ENCODE measurements at regions not wholly inside any gene's neighbourhood (a gene's known extent, or its start where the extent isn't known, plus 50 kb on each side); places are given as distances from the start of the nearest gene placed in this dataset.

DNA sequence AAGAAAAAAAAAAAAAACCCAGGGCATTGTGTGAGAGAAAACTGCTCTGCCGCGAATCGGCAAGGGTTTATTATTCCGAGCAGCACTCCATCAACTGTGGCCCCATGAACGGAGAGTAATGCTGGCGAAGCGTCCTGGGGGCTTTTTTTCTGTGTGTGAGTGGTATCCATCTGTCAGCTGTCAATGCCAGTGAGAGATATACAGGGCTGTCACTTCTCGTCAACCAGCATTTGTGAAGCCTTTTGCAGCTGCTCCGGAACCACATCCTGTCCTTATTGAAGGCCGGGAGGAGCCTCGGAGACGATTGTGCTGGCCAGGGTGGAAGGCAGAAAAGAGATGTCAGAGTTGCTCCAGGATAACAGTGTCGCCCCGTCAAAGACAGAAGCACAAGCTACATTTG, 356.9 kb upstream of the SMIM21 start:
- no peak for ATAC-seq
- no peaks in the 10 kb centered on the region for H3K36me3 Mint-ChIP-seq
- no peak overlapping the region for H3K27ac Mint-ChIP-seq
- no peak for DNase-seq (ENCODE audit: low spot score)
- H3K4me3 Mint-ChIP-seq: no peak overlapping the region
- H3K27me3 Mint-ChIP-seq: peaks cover 7 to 8% of the 10 kb centered on the region in 2 donors
- no peaks in the 10 kb centered on the region for H3K9me3 Mint-ChIP-seq
- no peaks in the 10 kb centered on the region for H3K4me1 Mint-ChIP-seq (ENCODE audit: low read depth in 2 of 2)

DNA sequence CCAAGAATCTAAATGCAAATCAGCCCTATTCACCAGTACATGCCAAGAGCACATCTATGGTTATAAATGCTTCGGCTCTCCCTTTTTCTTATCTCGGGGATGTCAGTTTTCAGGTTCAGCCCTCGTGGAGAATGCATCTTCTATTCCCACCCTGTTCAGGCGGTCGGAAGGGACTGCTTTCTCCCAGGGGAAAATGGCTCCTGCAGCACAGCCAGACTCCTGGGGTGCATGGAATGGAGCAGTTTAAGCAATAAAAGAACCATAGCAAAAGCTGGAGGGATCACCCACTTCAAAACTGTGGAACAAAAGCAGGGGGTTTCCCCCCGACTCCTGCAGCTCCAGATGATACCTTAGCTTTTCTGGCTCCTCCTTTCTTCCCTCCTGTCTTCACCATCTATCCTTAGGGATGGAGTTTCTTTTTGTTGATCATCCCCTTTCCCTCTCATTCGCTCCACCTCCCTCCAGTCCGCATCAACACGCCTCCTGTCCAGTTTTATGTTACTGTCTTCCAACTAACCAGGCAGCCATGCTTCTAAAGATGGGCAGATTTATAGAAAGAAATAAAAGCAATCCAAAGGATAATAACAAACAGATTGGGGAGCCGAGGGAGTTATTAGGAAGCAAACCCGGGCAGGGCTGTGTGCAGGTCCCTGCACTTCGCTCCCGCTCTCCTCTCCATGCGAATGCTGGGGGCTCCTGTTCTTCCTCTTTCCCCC, 356.2 kb upstream of the SMIM21 start:
- no peaks in the 10 kb centered on the region for H3K4me1 Mint-ChIP-seq (ENCODE audit: low read depth in 2 of 2)
- H3K27ac Mint-ChIP-seq: no peak overlapping the region
- DNase-seq (ENCODE audit: low spot score) (no peak), ATAC-seq (no peak)
- H3K27me3 Mint-ChIP-seq: peaks cover 7 to 8% of the 10 kb centered on the region in 2 donors
- H3K4me3 Mint-ChIP-seq: no peak overlapping the region
- no peaks in the 10 kb centered on the region for H3K36me3 Mint-ChIP-seq
- no peaks in the 10 kb centered on the region for H3K9me3 Mint-ChIP-seq

DNA sequence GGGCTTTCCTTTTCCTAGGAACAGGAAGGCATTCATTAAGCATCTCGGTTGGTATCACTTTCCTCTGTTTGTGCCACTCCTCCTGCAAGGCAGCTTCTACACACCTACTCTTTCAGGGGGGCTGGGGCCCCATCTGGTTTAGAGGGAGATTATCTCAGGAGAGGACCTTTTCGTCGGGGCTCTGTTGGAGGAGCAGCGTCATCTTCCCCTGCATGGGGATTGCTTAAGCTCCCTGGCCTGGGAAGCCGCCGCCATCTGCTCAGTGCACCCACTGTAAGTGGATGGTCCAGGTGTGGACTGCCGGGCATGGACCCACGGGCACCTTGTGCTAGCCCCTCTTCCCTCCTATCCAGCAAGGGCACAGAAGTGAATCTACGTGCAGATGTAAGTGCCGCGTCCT, 355.3 kb upstream of the SMIM21 start:
- Mint-ChIP-seq H3K36me3 (no peaks in the 10 kb centered on the region), H3K27me3 (peaks cover 7 to 8% of the 10 kb centered on the region in 2 donors), H3K27ac (no peak overlapping the region), H3K4me3 (no peak overlapping the region), H3K4me1 (ENCODE audit: low read depth in 2 of 2) (no peaks in the 10 kb centered on the region), H3K9me3 (no peaks in the 10 kb centered on the region)
- DNase-seq (ENCODE audit: low spot score) (no peak), ATAC-seq (no peak)

DNA sequence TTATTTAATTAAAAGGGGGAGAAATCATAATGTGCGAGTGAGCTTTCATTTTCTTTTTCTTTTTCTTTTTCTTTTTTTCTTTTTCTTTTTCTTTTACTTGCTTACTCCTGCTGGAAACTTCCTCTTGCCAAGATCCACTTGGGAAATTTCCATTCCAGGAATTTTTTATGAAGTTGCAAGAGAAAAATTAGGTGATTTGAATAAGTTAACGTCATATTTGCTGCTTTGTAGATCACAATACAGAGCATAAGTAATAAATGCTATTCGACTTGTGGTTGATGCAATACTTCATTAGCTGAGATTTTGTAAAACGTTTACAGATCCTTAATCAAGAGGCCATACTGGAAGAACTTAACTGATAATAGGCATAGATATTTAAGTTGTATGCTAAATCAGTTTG, 354.7 kb upstream of the SMIM21 start:
- DNase-seq (ENCODE audit: low spot score): no peak

DNA sequence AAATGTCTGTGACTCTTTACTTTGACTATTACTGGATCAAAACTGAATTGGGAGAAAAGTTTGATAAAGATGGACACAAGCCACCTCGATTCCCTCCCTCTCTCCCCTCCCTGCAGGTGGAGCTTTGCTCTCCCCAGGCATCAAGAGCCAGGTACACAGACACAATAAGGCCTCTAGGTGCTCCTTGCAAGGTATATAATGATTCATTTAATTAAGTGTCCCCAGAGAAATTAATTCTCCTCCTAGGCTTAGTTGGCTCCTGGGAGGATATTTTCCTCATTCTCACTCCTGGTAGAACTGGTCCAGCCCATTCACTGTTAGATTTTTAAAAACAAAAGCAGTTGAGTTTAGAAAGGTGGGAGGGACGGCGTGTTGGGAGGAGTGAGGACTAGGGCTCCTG, 352.4 kb upstream of the SMIM21 start:
- DNase-seq (ENCODE audit: low spot score) (no peak), ATAC-seq (no peak)
- H3K36me3 Mint-ChIP-seq: no peaks in the 10 kb centered on the region
- H3K27ac Mint-ChIP-seq: no peak overlapping the region
- H3K27me3 Mint-ChIP-seq: peaks cover 0 to 2% of the 10 kb centered on the region in 2 donors
- H3K9me3 Mint-ChIP-seq: no peaks in the 10 kb centered on the region
- no peak overlapping the region for H3K4me3 Mint-ChIP-seq
- H3K4me1 Mint-ChIP-seq (ENCODE audit: low read depth in 2 of 2): no peaks in the 10 kb centered on the region

More for the DNA sequence above, 354.7 kb upstream of the SMIM21 start:
- H3K9me3 Mint-ChIP-seq: no peaks in the 10 kb centered on the region
- no peak for ATAC-seq
- H3K27me3 Mint-ChIP-seq: peaks cover 7 to 8% of the 10 kb centered on the region in 2 donors
- no peaks in the 10 kb centered on the region for H3K36me3 Mint-ChIP-seq
- H3K27ac Mint-ChIP-seq: no peak overlapping the region
- H3K4me1 Mint-ChIP-seq (ENCODE audit: low read depth in 2 of 2): no peaks in the 10 kb centered on the region
- no peak overlapping the region for H3K4me3 Mint-ChIP-seq

DNA sequence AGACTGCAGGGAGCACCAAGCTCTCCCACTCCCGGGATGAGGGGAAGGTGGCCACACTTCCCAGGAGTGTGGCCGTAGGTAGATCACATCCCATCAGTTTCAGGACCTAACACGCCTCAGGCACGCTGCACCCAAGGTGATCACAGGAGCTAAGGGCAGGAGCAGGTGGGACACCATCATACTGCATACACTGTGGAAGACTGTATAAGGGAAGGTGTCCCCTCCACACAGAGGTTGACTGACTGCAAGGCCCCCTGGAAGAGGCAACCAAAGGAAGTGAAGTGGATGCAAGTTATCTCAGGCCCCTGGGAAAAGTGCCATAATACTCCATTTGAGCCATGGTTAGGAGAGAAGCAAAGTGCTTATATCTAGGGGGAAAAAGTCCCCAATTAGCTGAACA, 351.9 kb upstream of the SMIM21 start:
- H3K4me3 Mint-ChIP-seq: no peak overlapping the region
- H3K27ac Mint-ChIP-seq: no peak overlapping the region
- H3K9me3 Mint-ChIP-seq: no peaks in the 10 kb centered on the region
- ATAC-seq: peak in 1 of 2 donors; percentile 56
- H3K27me3 Mint-ChIP-seq: peaks cover 0 to 2% of the 10 kb centered on the region in 2 donors
- no peaks in the 10 kb centered on the region for H3K4me1 Mint-ChIP-seq (ENCODE audit: low read depth in 2 of 2)
- no peak for DNase-seq (ENCODE audit: low spot score)
- H3K36me3 Mint-ChIP-seq: no peaks in the 10 kb centered on the region

DNA sequence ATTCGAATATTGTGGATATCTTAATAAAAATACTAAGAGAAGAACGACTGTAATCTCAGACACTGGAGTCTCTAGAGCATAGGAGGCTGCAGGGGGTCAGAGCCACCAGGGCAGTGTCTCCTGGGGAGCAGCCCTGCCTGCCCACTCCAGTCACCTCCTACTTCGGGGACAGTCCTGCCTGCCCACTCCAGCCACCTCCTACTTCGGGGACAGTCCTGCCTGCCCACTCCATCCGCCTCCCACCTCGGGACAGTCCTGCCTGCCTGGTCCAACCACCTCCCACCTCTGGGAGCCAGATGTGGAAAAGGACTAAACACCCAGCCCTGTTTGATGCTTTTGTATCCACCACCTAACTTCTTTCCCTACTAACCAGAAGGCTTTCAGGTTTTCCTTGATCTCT, 350.1 kb upstream of the SMIM21 start:
- H3K4me1 Mint-ChIP-seq (ENCODE audit: low read depth in 2 of 2): no peaks in the 10 kb centered on the region
- peaks cover 2% of the 10 kb centered on the region for H3K9me3 Mint-ChIP-seq
- no peak for DNase-seq (ENCODE audit: low spot score)
- ATAC-seq: peak in 1 of 2 donors; percentile 40
- H3K4me3 Mint-ChIP-seq: no peak overlapping the region
- H3K27me3 Mint-ChIP-seq: peaks cover 5 to 15% of the 10 kb centered on the region in 2 donors
- H3K36me3 Mint-ChIP-seq: no peaks in the 10 kb centered on the region
- H3K27ac Mint-ChIP-seq: no peak overlapping the region

DNA sequence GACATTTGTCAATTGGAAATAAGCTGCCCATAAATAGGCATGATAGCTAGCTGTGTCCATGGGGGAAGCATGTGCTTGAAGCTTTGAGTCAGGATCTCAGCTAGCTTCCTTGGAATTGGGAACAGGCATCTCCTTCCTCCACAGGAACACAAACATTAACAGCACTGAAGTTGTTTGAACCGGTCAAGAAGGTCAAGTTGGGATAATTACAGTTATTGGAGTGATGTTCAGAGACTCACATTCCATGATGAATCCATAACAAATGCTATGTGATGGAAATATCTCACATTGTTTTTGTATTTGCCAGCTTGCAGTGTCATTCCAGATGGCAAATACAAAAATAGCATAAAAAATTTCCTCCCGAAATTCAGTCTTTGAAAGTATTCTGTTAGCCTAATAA, 347.6 kb upstream of the SMIM21 start:
- Mint-ChIP-seq H3K9me3 (peaks cover 2% of the 10 kb centered on the region), H3K4me1 (ENCODE audit: low read depth in 2 of 2) (no peaks in the 10 kb centered on the region), H3K27ac (no peak overlapping the region), H3K27me3 (peaks cover 6 to 17% of the 10 kb centered on the region in 2 donors), H3K4me3 (no peak overlapping the region), H3K36me3 (no peaks in the 10 kb centered on the region)
- DNase-seq (ENCODE audit: low spot score) (no peak), ATAC-seq (no peak)

DNA sequence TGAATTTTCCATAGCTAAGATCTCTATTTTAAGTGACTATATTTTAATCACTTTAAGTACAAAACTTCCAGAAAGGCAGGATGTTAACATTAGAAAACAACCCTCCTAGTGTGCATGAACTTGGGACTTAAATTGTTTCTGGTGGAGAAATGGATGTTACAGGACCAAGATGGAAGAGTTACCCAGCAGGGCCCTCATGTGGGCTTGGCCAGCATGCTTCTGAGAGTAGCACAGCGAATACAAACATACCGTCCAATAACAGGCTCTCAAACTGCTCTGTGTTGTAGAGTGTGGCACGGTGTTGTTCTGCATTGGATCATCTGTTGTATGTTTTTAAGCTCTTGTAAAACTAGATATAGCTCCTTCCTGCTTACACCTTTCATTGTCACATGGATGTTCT, 346.1 kb upstream of the SMIM21 start:
- no peak overlapping the region for H3K4me3 Mint-ChIP-seq
- H3K9me3 Mint-ChIP-seq: peaks cover 2% of the 10 kb centered on the region
- ATAC-seq (no peak), DNase-seq (ENCODE audit: low spot score) (no peak)
- H3K36me3 Mint-ChIP-seq: no peaks in the 10 kb centered on the region
- peaks cover 6 to 17% of the 10 kb centered on the region in 2 donors for H3K27me3 Mint-ChIP-seq
- no peaks in the 10 kb centered on the region for H3K4me1 Mint-ChIP-seq (ENCODE audit: low read depth in 2 of 2)
- H3K27ac Mint-ChIP-seq: no peak overlapping the region

DNA sequence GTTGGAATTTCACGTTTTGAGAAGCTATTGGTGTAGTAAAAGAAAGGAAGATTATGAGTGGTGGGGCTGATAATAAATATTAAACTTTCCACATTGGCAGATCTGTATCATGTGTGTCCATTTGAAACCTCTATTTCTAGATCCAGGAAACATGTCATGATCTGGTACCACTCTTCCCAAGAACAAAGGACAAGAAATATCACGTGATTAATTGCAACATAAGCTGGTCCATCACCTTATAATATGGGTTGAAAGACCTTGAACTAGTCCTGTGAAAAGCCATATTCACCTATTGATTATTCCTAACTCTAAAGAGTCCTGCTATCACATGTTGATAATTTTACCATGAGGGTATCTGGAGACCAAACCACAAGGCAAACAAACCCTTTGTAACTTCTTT, 335.3 kb upstream of the SMIM21 start:
- DNase-seq (ENCODE audit: low spot score) (no peak), ATAC-seq (no peak)
- no peaks in the 10 kb centered on the region for H3K4me1 Mint-ChIP-seq (ENCODE audit: low read depth in 2 of 2)
- no peaks in the 10 kb centered on the region for H3K36me3 Mint-ChIP-seq
- no peak overlapping the region for H3K4me3 Mint-ChIP-seq
- H3K9me3 Mint-ChIP-seq: no peaks in the 10 kb centered on the region
- no peak overlapping the region for H3K27ac Mint-ChIP-seq
- peaks cover 0 to 20% of the 10 kb centered on the region in 2 donors for H3K27me3 Mint-ChIP-seq

DNA sequence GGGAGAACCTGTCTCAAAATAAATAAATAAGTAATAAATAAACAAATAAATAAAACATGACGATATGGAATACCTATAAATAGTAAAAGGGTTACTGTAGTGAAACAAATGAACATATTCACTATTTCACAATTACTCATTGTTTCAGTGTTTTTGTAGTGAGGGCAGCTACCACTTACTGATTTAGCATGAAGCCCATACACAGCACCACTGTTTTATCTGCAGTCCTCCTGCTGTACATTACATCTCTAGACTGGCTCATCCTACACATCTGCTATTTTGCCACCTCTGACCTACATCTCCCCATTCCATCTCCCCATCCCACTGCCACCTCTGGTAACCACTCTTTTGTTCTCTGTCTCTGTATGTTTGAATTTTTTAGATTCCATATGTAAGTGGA, 332.7 kb upstream of the SMIM21 start:
- Mint-ChIP-seq H3K27me3 (peaks cover 5 to 20% of the 10 kb centered on the region in 2 donors), H3K4me1 (ENCODE audit: low read depth in 2 of 2) (no peaks in the 10 kb centered on the region), H3K9me3 (no peaks in the 10 kb centered on the region), H3K36me3 (no peaks in the 10 kb centered on the region), H3K4me3 (no peak overlapping the region), H3K27ac (no peak overlapping the region)
- ATAC-seq (no peak), DNase-seq (ENCODE audit: low spot score) (no peak)

DNA sequence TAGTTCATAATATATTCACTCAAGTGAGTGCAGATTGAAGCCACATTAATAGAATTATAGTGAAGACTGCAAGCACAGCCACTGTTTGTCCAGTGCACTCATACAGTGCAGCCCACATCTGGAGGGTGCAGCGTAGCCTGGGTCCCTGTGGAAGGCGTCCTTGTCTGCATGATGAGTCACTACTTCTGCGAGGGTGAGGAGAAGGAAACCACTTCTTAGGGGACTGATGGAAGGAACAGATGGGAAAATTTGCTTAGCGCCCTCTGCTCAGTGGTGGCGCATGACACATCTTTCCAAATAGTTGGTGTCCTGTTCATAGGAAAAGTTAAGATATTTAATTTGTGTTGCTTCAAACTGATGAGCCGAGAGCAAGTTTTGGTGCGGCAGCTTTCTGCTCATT, 330.4 kb upstream of the SMIM21 start:
- Mint-ChIP-seq H3K4me1 (ENCODE audit: low read depth in 2 of 2) (no peaks in the 10 kb centered on the region), H3K36me3 (no peaks in the 10 kb centered on the region), H3K9me3 (no peaks in the 10 kb centered on the region), H3K27ac (no peak overlapping the region), H3K4me3 (no peak overlapping the region), H3K27me3 (peaks cover 5 to 15% of the 10 kb centered on the region in 2 donors)
- DNase-seq (ENCODE audit: low spot score) (no peak), ATAC-seq (no peak)

DNA sequence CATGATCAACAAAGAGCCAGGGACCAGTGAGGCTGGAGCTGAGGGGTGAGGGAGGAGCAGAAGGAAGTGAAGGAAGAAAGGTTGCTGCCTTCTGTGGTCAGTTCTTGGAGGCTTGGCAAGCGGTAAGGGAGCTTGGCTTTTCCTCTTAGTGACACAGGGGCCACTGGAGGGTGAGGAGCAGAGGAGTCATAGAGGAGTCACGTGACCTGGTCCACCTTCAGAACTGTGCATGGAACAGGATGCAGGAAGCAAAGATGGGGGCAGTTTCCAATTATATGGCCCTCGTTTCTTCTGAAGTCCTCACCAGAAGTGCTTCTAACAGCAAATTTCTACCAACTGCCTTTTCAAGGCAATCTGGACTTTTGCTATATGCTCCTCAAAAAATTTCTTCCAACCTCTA, 326.9 kb upstream of the SMIM21 start:
- Mint-ChIP-seq H3K9me3 (no peaks in the 10 kb centered on the region), H3K4me3 (no peak overlapping the region), H3K36me3 (no peaks in the 10 kb centered on the region), H3K27ac (no peak overlapping the region), H3K4me1 (ENCODE audit: low read depth in 2 of 2) (no peaks in the 10 kb centered on the region), H3K27me3 (peaks cover 9 to 16% of the 10 kb centered on the region in 2 donors)
- DNase-seq (ENCODE audit: low spot score): no peak
- no peak for ATAC-seq

DNA sequence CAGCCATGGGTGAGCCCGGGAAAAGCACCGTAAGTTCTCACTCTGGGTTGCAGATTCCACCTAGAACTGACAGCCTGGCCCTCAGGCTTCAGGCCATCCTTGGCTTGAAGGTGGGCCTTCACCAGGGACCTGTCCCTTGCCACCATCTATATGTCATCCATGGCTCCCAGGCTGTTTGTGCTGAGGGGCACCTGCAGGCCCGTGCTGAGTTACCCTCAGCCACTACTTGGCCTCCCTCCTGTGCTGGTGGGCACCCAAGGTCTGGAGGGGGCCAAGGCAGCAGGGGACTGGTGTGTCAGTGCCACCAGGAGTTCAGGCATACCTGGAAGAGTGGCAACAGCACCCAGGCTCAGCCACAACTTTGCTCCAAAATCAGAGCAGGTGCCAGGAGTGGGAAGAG, 326.2 kb upstream of the SMIM21 start:
- Mint-ChIP-seq H3K4me1 (ENCODE audit: low read depth in 2 of 2) (no peaks in the 10 kb centered on the region), H3K27me3 (peaks cover 9 to 10% of the 10 kb centered on the region in 2 donors), H3K9me3 (no peaks in the 10 kb centered on the region), H3K4me3 (no peak overlapping the region), H3K27ac (no peak overlapping the region), H3K36me3 (no peaks in the 10 kb centered on the region)
- ATAC-seq (peak; percentile 43 to 67), DNase-seq (ENCODE audit: low spot score) (no peak)

DNA sequence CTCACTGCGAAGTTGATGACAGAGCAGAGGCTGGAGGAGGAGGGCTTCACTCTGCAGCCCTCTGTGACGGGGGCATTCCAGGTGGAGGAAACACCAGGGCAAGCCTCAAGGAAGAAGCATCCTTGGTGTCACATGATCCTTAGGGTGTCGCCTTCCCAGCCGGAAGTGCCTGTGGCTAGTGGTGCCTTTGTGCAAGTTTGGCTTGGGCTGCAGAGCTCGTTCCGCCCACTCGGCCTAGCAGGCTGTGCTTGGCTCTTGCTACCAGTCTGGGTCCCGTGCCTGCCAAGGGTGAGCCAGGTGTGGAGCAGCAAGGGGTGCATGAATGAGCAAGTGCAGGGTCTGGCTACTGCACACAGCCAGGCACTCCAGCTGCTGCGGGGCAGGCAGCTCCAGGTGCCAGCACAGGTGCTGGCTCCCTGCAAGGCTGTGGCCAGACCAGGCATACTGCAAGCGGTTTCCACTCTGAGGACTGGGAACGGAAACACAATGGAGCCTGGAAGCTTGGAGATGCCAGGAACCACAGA, 325.3 kb upstream of the SMIM21 start:
- Mint-ChIP-seq H3K9me3 (no peaks in the 10 kb centered on the region), H3K4me1 (ENCODE audit: low read depth in 2 of 2) (no peaks in the 10 kb centered on the region), H3K27me3 (peaks cover 7 to 9% of the 10 kb centered on the region in 2 donors), H3K4me3 (no peak overlapping the region), H3K27ac (no peak overlapping the region), H3K36me3 (no peaks in the 10 kb centered on the region)
- peak in 1 of 2 donors; percentile 13 for ATAC-seq
- DNase-seq (ENCODE audit: low spot score): no peak
